CD4-positive, alpha-beta T cell treated with Interferon alpha-2 for 1 hour (primary cell): ENCODE measurements at regions not wholly inside any gene's neighbourhood (a gene's known extent, or its start where the extent isn't known, plus 50 kb on each side); places are given as distances from the start of the nearest gene placed in this dataset.
"Not testable (repeated sequence)": the region's sequence is repeated elsewhere in the genome, so short reads cannot be mapped to it uniquely, and the experiment has no call there.

Experiments used
- DNase-seq, 2 donors: peaks; one replicate each; pipeline ENCODE4 v3.0.0-alpha.2; 2020 to 2022

DNA sequence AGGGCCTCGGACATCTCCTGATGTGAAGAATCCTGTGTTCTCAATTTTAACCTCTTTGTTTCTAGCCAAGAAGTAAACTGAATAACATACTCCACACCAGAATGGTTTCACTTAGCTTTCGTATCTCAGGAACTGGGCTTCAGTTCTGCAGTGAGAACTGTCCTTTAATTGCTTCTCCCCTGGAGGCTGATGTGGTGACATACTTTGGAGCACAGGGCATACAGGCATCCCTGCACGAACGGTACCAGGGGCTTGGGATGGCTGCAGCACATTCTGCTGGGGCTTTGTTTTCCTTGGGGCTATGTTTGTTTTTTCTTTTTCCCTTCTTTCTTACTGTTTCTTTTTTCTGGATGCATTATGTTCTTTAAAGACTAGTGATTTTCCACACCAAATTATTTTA, 230.5 kb downstream of the TM9SF2 start:
- DNase-seq = no peak

DNA sequence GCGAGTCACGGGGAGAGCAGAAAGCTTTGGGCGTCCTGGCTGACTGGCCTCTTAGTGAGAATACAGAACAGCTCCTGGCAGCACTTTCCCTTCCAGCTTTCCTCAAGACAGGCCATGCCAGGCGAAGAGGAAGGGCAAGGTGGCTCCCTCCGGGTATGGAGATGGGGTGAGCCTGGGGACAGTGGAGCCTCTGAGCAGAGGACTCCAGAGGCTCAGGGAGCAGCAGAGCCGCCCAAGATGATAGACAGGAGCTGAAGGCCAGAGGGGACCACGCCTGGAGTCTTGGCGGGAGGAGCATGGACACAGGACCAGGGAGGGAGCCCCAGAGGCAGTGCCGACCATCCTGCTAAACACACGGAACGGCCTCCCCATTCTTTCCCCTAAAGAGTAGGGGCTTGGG, 229.1 kb downstream of the TM9SF2 start:
- no peak for DNase-seq

DNA sequence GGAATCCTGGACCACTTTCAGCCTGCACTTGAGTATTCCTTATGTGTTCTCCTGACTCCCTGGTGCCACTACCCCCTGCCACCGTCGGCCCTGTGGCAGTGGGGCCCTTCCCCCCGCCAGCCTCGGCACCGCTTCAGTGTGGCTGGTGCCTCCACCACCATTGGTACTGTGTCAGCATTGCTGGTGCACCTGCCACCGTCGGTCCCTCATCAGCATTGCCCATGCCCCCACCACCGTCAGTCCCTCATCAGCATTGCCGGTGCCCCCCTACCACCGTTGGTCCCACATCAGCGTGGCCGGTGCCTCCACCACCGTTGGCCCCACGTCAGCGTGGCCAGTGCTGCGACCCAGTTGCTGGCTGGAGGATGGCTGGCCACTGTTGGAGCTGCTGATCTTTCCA, 228.5 kb downstream of the TM9SF2 start:
- DNase-seq = no peak

DNA sequence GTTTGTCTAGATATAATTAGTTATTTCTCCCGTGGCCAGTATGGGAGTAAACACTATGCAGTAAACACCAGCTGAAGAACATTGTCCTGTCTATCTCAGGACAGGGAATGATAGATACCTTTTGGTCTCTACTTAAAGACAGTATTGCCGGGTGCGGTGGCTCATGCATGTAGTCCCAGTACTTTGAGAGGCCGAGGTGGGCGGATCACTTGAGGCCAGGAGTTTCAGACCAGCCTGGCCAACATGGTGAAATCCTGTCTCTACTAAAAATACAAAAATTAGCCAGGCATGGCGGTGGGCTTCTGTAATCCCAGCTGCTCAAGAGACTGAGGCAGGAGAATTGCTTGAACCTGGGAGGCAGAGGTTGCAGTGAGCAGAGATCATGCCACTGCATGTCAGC, 226.4 kb downstream of the TM9SF2 start:
- DNase-seq = not testable (repeated sequence)

DNA sequence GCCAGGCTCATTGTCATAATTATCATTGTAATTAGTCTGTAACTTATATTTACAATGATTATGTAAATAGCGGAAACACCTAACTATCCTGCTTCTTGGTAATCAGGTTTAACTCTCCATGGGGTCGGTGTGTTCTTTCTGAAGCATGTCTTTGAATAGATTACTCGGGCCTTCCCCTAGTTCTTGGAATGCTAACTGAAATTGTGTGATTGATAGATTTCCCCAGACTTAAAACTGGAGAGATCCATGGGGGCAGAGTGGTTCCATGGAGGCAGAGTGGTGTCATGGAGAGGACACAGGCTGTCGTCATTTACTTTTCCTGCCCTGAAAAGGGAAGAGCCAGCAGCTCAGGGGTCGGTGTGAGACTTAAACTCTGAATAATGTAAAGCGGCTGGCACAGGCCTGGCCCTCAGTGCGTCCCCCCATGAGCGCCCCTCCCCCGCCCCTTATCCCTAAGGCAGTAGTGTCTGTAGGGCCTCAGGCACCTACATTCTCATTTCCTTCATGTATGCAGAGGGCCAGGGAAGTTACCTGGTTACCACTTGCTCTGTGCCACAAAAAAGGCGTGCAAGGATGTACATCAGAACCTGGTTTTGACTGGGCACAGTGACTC, 225.1 kb downstream of the TM9SF2 start:
- DNase-seq = no peak

DNA sequence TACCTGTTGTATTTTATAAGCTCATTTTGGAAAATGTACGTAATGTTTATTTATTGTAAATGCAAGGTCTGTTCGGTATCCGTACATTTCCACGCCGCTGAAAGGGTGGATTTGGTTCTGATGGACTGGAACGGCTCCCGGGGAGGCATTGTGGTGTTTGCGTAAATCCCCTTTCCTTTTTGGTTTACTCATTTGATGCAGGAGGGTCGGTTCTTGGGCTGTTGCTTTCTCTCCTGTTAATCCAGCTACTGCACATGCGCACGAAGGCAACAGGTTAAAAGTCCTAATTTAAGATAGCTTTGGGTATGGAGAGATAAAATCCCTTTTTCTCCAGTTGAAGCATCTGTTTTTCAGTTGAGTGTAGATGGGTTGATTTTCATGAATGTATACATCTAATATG, 224.4 kb downstream of the TM9SF2 start:
- no peak for DNase-seq

DNA sequence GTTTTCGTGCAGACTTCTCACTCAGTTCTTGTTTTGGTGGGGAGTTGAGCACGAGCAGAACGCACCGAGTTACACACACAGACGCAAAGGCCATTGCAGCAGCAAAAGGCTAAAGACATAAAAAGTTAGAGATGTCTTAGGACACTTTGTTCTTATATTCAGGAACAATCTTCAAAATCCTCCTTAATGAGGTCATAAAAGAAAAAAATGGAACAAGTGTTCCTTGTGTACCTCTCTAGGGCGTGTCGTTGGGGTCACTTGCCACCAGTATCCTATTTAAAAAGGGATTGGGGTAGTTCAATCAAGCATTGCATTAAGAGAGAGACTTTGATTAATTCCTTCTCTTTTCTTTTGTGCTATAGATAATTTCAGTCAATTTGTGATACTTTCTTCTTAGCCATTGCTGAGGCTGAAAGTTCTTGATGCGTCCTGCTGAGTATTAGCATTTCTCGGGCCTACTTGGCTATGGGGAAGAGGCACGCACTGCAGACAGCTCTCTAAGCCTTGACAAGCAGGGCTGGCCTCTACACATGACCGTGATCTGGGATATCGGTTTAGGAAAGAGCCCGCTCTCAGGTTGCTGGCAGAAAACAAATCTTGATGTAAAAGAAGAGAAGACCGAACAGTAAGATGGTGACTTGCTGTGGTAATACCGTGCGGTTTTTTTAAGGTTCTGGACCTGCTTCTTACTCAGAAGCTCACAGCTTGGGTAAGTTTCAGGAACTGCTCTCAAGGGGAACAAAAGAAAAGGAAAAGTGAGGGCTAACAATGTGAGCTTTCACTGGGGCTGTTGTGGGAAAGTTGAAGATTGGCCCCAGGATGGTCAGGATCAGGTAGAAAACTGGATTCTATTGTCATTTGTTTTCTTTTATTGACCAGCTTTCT, 223.6 kb downstream of the TM9SF2 start:
- DNase-seq = no peak

DNA sequence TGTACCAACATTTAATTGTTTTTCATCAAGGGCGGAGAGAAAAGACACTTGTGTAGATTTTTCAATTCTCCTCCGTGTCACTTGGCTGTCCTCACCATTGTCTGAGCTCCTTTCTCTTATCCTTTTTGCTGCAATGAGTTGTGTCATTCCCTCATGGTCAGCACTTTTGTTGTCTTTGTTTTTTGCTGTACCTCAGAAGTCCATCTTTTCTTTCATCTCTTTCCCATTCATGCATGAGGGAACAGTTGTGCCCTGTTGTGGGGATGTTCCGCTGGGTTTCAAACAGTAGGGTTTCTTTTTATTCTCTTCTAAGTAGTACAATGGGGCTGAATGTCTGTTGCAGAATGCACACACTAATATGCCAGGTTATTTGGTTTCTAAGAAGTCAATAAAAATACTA, 222.6 kb downstream of the TM9SF2 start:
- no peak for DNase-seq

DNA sequence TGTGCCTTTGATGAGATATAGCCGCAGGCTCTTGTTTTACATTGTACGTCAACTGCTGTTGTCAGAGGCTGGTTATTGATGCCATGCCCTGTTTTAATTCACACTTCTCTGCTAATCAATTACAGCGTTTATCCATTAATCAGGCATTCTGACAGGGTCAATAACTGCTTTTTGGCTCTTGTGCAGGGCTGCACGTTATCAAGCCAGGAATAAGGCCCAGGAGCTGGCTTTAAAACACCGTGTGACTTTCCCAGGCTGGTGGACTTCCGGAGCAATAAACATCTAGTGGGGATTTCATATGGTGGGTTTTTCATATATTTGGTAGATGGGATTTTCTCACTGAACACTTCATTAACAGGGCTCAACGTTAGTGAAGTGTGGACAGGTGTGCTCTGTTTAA, 221.7 kb downstream of the TM9SF2 start:
- no peak for DNase-seq

DNA sequence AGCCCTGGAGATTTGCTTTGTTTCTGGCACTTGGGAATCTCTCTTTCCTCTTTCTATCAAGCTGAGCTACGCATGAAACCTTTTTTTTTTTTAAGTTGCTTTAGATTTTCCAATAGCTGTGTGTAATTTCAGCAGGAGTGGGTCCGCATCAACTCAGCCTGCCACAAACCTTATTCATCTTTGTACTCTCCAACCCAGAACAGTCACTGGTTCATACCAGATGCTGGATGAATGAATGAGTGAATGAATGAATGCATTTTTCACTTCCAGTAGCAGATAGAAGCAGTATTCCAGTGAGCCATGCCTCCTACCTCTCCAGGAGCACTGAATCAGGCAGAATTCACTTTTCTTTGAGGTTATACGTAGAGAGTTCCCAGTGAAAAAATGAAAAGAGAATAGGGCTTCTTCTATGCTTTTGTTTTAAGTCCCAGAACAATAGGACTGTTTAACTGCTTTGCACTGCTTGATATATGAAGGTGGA, 221.1 kb downstream of the TM9SF2 start:
- no peak for DNase-seq

DNA sequence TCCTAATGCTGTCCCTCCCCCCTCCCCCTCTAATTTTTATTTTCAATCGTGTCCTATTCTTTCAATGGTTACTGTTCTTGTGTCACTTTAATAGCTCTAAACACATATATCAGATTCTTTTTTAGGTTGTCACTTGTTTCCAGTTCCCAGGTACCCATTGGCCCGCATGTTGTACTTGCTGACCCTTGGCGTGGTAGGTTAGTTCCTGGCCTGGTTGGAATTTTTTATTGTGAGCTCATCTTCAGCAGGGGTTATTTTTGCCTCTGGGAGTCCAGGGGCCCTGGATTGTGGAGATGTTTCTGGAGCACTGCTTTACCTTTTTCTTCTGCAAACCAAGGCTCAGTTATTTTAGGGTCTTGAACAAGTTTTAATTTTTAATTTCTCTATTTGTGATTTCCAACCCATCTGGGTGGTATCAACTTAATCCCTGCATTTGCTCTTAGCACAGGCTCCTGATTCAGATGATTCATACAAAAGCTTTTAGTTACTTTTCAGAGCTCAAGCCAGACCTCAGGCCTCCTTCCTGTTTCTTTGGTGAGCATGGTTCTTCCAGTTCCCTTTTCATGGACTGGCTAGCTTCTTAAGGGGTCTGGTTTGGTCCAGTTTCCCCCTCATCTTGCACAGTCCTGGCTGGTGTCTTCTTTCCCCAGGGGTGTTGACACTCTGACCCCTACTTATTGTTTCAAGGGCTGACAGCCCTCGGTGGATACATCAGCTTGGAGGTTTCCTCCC, 220.5 kb downstream of the TM9SF2 start:
- DNase-seq = no peak

DNA sequence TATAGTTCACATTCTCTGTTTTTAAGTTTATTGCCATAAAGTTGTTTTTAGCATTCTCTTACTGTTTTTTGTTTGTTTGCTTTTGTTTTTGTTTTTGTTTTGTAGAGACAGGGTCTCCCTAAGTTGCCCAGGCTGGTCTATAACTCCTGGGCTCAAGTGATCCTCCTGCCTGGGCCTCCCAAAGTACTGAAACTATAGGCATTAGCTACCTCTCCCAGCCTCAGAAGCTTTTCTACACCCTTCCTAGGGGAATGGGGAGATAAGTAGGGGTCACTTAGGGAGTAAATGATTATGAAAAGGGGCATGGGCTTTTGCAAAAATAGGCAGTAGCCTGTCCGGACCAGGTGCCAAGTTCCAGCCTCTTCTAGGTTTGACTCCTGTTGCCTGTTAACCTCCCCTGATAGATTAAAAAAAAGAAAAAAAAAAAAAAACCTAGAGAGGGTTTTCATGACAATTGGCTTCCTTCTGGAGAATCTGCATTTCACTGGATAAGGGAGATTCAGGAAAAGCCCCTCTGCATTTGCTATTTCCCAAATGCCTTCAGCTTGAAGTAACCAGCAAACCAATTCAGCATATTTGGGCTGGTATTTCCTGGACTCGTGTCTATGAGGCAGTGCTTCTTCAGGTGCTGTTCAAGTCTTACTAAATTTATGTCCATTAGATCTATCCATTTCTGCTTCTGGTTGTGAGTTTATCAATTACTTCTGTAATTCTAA, 216.8 kb downstream of the TM9SF2 start:
- no peak for DNase-seq

DNA sequence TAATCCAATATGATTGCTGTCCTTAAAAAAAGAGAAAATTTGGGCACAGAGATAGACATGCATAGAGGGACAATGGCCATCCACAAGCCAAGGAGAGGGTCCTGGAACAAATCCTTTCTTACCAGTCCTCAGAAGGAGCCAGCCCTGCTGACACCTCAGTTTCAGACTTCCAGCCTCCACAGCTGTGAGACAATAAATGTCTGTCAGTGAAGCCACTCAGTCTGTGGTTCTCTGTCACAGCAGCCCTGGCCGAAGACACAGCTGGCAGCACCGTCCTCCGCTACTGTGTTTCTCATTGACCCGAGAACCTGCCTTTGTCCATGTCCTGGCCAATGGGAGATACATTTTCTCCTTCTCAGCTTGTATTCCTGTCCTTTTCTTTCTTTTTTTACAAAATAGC, 207.9 kb downstream of the TM9SF2 start:
- DNase-seq = no peak

DNA sequence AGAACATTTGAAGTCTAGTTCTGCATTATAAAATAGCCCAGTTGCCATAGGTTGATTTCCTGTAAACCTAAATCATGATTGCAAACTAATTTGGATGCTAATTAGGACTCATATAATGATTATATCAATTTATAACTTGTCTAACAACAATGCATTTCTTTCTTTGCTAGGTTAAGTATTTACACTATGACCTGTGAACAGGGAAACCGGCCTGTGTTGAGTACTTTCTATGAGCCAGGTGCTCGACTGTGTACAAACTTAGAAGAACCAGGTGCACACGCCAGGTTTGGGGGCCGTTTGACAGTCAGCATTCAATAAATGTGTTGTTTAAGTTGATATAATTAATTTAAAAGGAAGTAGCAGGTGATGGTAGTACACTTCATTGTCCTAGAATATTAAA, 203.1 kb downstream of the TM9SF2 start:
- no peak for DNase-seq

DNA sequence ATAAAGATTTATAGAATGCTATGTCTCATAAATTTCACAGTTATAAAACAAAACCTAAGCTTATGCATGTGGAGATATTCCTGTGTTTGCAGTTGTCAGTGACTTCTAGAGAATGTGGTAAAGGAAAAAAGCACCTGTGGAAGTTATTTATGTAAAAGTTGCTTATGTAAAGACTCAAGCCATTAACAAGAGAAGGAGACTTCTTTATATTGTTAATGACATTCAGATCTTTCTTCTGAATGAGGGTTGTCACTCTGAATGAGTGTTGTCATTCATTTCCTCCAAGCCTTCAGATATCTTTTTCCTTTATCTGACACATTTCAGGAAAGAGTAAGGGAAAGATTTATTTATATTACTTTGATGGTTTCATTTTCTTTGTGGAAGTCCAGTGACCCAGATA, 202.6 kb downstream of the TM9SF2 start:
- no peak for DNase-seq

DNA sequence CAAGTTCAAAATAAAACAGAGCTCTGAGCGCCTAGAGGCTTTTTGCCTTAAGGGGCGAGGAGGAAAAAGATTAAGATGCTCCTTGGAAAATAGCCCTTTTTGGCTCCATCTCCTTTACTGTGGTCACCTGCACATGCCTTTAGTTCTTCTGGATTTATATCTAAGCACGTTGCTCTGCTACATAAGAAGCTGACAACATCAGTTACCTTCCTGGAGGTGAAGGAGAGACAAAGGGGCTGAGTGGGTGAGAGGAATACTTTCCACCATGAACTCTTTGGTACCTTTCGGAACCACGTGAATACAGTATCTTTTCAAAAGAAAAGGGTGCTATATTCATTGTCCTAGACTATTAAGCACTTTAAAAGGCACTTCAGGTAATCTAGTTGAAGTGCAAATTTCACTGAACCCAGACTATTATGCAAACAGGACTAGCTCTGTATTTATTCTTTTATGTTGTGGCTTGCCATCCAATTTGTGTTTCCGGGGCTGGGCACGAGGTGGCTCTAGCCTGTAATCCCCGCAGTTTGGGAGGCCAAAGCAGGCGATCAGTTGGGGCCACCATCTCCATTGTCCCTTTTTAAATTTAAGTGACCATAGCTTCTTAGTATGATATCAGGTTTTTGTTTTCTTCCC, 201.5 kb downstream of the TM9SF2 start:
- DNase-seq = no peak

DNA sequence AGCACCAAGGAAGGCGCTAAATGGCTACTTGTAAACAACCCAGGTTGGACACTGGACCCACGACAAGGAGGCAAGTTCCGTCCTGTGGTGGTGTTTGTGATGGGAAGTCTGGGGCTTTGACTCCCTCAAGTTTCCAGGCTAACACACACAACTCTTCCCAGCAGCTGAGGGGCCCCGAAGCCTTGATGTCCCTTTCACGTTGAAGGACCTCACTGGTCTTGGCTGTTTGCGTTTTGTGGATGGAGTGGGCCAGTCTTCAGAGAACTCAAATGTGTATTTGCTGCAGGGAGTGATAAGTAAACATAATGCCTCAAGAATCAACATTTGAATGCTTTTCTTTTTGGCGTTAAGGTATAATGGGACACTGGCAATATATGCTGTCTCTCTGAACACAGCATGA, 199.2 kb downstream of the TM9SF2 start:
- DNase-seq = no peak

DNA sequence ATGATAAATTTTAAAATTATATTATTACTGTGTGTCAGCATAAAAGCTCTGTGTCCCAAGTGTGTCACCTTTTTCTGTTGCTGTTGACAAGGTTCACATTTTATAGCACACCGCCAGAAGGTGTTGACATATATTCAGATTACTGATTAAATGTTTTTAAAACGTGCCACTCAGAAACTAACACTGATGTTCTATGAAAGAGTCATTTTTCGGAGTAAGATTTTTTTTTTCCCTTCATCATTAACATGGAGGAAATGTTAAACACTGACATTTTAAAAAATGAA, 197.5 kb downstream of the TM9SF2 start:
- no peak for DNase-seq

DNA sequence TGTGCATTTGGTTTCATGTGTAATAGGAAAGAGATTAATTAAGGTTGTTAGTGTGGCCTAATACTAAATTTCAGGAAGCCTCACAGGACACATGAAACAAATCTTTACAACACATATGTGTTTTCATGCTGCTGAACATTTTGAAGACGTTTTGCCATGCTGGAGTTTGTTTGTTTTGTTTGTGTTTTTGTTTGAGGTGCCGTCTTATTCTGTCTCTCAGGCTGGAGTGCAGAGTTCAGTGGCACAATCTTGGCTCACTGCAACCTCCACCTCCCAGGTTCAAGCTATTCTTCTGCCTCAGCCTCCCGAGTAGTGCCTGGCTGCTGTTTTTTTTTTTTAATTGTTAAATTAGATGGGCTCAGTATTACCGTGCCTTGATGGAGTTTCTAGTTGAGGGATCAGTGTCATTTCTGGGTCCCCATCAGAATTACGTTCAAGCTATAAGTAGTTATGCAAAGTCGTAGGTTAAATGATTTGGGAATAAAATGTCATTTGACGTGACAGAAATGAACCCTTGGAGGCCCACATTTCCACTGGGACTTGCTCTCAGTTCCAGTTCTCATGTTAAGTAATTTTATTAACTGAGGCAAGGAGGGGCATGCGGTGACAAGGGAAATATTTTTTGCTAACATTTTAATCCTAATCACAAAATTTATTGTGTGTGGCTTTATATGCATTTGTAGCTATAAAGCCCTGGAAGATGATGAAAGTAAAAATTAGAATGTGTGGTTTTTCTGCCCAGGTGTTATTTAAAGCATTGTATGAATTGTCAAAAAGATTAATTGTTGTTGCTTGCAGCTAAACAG, 196.9 kb downstream of the TM9SF2 start:
- DNase-seq = no peak

DNA sequence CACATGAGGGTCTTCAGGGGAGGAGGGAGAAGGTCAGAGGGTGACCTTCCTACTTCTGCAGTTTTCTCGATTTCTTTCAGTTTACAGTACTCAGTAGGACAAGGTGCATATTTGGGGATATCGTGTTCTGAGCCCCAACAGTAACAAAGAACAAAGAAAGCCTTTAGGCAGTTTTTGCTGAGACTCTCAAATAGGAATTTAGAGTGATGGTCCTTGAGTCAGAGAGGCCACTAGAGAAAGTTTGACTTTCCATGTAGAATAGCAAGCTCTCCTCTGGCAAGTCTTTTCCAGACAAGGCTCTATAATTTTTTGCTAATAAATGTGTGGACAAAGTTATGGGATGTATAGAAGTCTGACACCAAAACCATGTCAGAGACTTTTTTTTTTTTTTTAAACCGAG, 194.6 kb downstream of the TM9SF2 start:
- no peak for DNase-seq

DNA sequence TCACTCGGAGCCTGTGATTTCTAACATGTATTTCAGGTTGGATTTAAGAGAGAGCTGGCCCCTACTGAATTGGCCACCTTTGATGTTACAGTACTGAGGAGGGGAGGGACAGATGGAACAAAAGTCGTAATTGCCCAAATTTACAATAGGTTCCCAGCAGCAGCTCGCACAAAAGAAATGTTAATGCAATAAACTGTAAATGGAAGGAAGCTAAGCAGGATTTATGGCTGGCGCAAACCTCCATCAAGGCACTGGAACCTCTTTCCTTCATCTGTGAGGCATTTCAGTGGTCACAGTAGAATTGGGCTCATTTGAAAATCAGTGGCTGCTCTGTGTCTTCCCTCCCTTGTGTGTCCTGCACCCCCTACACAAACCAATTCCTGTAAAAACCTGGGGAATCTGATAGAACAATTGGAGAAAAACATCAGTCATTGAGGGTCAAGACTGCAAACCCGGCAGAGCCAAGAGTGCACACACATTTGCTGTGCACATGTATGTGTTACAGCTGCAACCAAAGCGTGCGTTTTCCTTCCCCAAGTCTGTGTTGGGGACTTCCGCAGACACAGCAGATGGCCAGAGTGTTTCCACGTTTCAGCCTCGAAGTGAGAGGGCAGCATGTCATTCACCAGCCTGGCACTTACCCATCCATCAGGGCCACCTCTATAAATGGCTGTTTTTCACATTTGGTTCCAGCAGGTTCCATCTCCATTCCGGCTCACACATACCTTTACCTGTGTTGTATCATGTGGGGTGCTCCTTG, 192.8 kb downstream of the TM9SF2 start:
- no peak for DNase-seq
